ENCODE measurements at regions not wholly inside any gene's neighbourhood (a gene's known extent, or its start where the extent isn't known, plus 50 kb on each side); places are given as distances from the start of the nearest gene placed in this dataset.
"Not testable (repeated sequence)": the region's sequence is repeated elsewhere in the genome, so short reads cannot be mapped to it uniquely, and the experiment has no call there.

DNA sequence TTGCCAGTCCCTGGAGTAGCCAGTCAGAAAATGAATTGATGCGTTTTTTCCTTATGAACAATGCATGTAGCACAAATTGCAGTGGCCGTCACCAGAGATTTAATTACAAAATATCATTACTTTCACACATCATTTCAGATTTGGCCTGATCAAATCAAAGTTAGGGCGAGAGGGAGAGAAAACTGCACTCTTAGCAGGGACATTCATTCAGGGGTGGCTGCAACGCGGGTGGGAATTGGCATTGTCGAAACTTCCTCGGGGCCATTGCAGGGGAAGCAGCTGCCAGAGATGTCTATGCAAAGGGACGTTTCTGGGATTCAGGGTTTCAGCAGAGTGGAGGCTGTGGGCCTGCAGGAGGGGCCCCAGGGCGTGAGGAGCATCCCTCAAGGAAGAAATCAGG, 76.5 kb upstream of the TOP1 start:
- Histone ChIP-seq H3K4me3 (no peak overlapping the region), H3K27me3 (no peaks in the 10 kb centered on the region), H3K27ac (no peak overlapping the region), H3K4me1 (no peaks in the 10 kb centered on the region), H3K36me3 (no peaks in the 10 kb centered on the region), H3K9me3 (no peaks in the 10 kb centered on the region)
- TF ChIP-seq POLR2A (IDR thresholded peaks at IDR 0.05) (no peak), POLR2AphosphoS5 (IDR thresholded peaks at IDR 0.05) (no peak)
- TF ChIP-seq, protein P1, sequence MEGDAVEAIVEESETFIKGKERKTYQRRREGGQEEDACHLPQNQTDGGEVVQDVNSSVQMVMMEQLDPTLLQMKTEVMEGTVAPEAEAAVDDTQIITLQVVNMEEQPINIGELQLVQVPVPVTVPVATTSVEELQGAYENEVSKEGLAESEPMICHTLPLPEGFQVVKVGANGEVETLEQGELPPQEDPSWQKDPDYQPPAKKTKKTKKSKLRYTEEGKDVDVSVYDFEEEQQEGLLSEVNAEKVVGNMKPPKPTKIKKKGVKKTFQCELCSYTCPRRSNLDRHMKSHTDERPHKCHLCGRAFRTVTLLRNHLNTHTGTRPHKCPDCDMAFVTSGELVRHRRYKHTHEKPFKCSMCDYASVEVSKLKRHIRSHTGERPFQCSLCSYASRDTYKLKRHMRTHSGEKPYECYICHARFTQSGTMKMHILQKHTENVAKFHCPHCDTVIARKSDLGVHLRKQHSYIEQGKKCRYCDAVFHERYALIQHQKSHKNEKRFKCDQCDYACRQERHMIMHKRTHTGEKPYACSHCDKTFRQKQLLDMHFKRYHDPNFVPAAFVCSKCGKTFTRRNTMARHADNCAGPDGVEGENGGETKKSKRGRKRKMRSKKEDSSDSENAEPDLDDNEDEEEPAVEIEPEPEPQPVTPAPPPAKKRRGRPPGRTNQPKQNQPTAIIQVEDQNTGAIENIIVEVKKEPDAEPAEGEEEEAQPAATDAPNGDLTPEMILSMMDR (IDR thresholded peaks at IDR 0.05): no peak
- DNase-seq (ENCODE audit: low spot score in 2 of 2): no peak
- intact Hi-C loops (cut with DNase I; ENCODE audit: low total_unique reads): no loop called here

DNA sequence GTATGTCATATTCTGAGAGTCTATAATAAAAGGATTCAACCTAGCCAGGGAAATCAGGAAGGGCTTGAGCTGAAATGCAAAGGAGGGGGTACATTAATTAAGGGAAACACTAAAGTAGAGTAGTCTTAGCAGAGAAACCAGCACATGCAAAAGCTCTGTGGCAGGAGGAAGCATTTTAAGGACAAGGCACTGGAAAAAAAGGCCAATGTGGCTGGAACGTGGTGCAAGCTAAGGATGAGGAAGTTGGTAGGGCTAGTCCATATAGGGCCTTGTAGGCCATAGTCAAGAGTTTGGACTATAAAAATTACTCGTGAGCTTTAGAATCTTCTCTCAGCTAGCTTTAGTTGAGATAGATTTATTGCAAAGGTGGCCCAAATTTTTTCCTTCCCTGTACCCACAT, 75.2 kb upstream of the TOP1 start:
- TF ChIP-seq POLR2A (IDR thresholded peaks at IDR 0.05) (no peak), POLR2AphosphoS5 (IDR thresholded peaks at IDR 0.05) (no peak)
- TF ChIP-seq, protein P1 (IDR thresholded peaks at IDR 0.05): no peak
- H3K9me3 ChIP-seq: no peaks in the 10 kb centered on the region
- no peak overlapping the region for H3K27ac ChIP-seq
- H3K27me3 ChIP-seq: no peaks in the 10 kb centered on the region
- no peak overlapping the region for H3K4me3 ChIP-seq
- H3K4me1 ChIP-seq: no peaks in the 10 kb centered on the region
- H3K36me3 ChIP-seq: no peaks in the 10 kb centered on the region
- intact Hi-C loops (cut with DNase I; ENCODE audit: low total_unique reads): no loop called here
- DNase-seq (ENCODE audit: low spot score in 2 of 2): no peak

DNA sequence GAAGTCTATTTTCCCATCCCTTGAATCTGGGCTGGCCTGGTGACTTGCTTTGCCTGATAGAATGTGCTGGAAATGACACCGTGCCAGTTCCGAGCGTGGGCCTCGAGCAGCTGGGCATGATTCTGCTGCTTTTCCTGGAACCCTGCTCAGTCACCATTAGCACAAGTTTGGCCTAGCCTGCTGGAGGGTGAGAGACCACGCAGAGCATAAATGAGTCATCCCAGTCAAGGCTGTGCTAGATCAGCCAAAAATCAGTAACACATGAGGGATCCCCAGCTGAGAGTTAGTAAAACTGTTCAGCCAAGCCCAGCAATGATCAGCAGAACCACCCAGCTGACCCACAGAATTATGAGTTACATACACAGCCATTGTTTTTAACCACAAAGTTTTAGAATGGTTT, 74.8 kb upstream of the TOP1 start:
- Histone ChIP-seq H3K27me3 (no peaks in the 10 kb centered on the region), H3K9me3 (no peaks in the 10 kb centered on the region), H3K36me3 (no peaks in the 10 kb centered on the region), H3K4me1 (no peaks in the 10 kb centered on the region), H3K4me3 (no peak overlapping the region), H3K27ac (no peak overlapping the region)
- TF ChIP-seq, protein P1 (IDR thresholded peaks at IDR 0.05): no peak
- no peak for TF ChIP-seq POLR2A (IDR thresholded peaks at IDR 0.05)
- no peak for TF ChIP-seq POLR2AphosphoS5 (IDR thresholded peaks at IDR 0.05)
- DNase-seq (ENCODE audit: low spot score in 2 of 2): peak in 1 of 2 donors; percentile 3
- intact Hi-C loops (cut with DNase I; ENCODE audit: low total_unique reads): no loop called here

DNA sequence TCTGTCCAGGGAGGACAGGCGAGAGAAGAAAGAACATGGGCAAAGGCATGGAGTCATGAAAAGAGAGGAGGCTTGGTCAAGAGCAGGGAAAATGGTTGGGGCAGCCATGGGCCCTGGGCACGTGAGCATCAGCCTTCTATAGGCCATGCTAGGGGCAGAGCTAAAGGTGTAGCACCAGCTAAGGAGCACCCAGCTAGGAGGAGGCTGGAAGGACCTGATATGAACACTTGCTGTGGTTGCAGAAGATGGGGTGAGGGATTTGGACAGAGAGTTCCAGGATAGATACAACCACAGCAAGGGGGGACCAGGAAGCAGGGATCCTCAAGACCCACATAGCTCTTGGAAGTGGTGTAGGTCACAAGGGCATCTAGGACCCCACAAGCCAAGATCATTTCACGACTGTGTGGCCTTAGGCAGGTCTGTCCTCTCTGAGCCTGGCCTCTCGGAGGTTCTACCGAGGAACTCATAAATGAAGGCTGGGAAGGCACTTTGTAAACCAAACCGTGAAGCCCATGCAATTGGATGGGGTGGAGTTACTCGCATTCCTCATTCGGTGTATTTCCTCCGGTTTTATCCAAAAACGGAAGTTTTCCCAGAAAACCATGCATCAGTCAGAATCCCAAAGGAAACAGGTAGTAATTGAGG, 74.0 kb upstream of the TOP1 start:
- no peak overlapping the region for H3K27ac ChIP-seq
- DNase-seq (ENCODE audit: low spot score in 2 of 2): no peak
- intact Hi-C loops (cut with DNase I; ENCODE audit: low total_unique reads): no loop called here
- no peak for TF ChIP-seq POLR2AphosphoS5 (IDR thresholded peaks at IDR 0.05)
- TF ChIP-seq POLR2A (IDR thresholded peaks at IDR 0.05): no peak
- TF ChIP-seq, protein P1 (IDR thresholded peaks at IDR 0.05): no peak
- H3K36me3 ChIP-seq: no peaks in the 10 kb centered on the region
- H3K27me3 ChIP-seq: no peaks in the 10 kb centered on the region
- no peaks in the 10 kb centered on the region for H3K4me1 ChIP-seq
- H3K4me3 ChIP-seq: no peak overlapping the region
- H3K9me3 ChIP-seq: no peaks in the 10 kb centered on the region

DNA sequence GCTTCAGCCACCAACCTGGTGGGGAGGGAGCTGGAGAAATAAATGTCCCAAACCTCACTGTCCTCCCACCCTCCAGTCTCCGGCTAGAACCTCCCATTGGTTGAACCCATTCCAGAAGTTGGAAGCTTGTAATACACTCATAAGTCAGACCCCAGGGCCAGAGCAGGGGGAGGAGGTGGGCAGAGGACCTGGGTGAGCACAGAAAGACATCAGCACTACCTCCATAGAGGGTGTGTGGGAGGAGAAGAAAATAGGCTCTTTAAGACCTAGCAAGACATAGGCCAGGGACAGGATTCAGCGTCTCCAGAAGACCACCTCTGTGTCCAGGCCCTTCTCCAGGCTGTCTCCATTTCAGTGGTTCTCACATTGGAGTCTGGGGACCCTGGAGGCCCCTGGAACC, 73.3 kb upstream of the TOP1 start:
- TF ChIP-seq, protein P1 (IDR thresholded peaks at IDR 0.05): no peak

DNA sequence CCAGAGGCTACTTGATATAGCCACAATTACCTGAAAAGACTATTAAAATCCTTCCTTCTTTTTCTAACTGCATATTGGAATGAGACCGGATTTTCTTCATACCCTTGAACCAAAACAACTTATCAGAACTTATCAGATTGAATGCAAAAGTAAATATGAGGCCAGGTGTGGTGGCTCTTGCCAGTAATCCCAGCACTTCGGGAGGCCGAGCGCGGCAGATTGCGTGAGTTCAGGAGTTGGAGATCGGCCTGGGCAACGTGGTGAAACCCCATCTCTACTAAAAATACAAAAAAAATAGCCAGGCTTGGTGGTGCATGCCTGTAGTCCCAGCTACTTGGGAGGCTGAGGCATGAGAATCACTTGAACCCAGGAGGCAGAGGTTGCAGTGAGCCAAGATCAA, 72.8 kb upstream of the TOP1 start:
- H3K27ac ChIP-seq; intact Hi-C loops (cut with DNase I; ENCODE audit: low total_unique reads); H3K27me3 ChIP-seq; H3K4me3 ChIP-seq; H3K9me3 ChIP-seq; H3K4me1 ChIP-seq; H3K36me3 ChIP-seq: not testable (repeated sequence)
- DNase-seq (ENCODE audit: low spot score in 2 of 2): peak in 1 of 2 donors; percentile 11

More for the DNA sequence above, 73.3 kb upstream of the TOP1 start:
- Histone ChIP-seq H3K9me3 (no peaks in the 10 kb centered on the region), H3K27ac (no peak overlapping the region), H3K27me3 (no peaks in the 10 kb centered on the region), H3K36me3 (no peaks in the 10 kb centered on the region), H3K4me3 (no peak overlapping the region), H3K4me1 (no peaks in the 10 kb centered on the region)
- intact Hi-C loops (cut with DNase I; ENCODE audit: low total_unique reads): no loop called here
- peak in 1 of 2 donors; percentile 6 for DNase-seq (ENCODE audit: low spot score in 2 of 2)

All from breast epithelium (tissue), 4 donors.